CD4-positive, CD25-positive, alpha-beta regulatory T cell (primary cell): ENCODE measurements at regions not wholly inside any gene's neighbourhood (a gene's known extent, or its start where the extent isn't known, plus 50 kb on each side); places are given as distances from the start of the nearest gene placed in this dataset.

Experiments used
- ATAC-seq, 2 donors: fragments of 150-1000 bp; cut with Tn5 transposase; one replicate each; pipeline ENCODE4 v1.10.0; 2021; ENCODE audit warnings: low read depth in 2 of 2, moderate number of reproducible peaks in 2 of 2, moderate library complexity in 1 of 2
- DNase-seq, 3 donors: peaks; one replicate each; pipeline versions ENCODE4 v3.0.0 to v3.0.0-alpha.2; 2012 to 2022; ENCODE audit warnings: mixed read lengths in 1 of 3
- H3K27ac ChIP-seq: one replicate; pipeline ENCODE4 v1.7.0; 2013; ENCODE audit warnings: mild to moderate bottlenecking, low read length; ENCODE audit not compliant: insufficient read depth, poor library complexity, severe bottlenecking
- H3K27me3 ChIP-seq: one replicate; pipeline ENCODE4 v1.7.0; 2013; ENCODE audit warnings: low read length; ENCODE audit not compliant: control insufficient read depth, insufficient read depth
- H3K36me3 ChIP-seq: one replicate; pipeline ENCODE4 v1.7.0; 2013; ENCODE audit warnings: mild to moderate bottlenecking, low read length, moderate library complexity; ENCODE audit not compliant: control insufficient read depth, insufficient read depth
- H3K4me1 ChIP-seq: 2 replicates; pipeline ENCODE4 v1.7.0; 2013; ENCODE audit warnings: mild to moderate bottlenecking, low read length; ENCODE audit not compliant: insufficient read depth, control insufficient read depth, poor library complexity, severe bottlenecking
- H3K4me3 ChIP-seq: one replicate; pipeline ENCODE4 v1.7.0; 2013; ENCODE audit warnings: low read depth, mild to moderate bottlenecking, low read length, moderate library complexity
- H3K9me3 ChIP-seq, 2 experiments: 1 replicate in 1 of 2; 2 replicates in 1 of 2; pipeline ENCODE4 v1.7.0; 2013; ENCODE audit warnings: low read length in 2 of 2, mild to moderate bottlenecking in 1 of 2, moderate library complexity in 1 of 2; ENCODE audit not compliant: control insufficient read depth in 2 of 2
- H3K27ac Mint-ChIP-seq, 3 donors: one replicate each; pipeline ENCODE4 v1.8.0; 2020 to 2022; ENCODE audit warnings: mild to moderate bottlenecking in 3 of 3, mixed read lengths in 3 of 3, moderate library complexity in 2 of 3
- H3K27me3 Mint-ChIP-seq: one replicate; pipeline ENCODE4 v1.8.0; 2022; ENCODE audit warnings: mild to moderate bottlenecking, mixed read lengths
- H3K36me3 Mint-ChIP-seq: one replicate; pipeline ENCODE4 v1.8.0; 2020; ENCODE audit warnings: mixed read lengths
- H3K4me1 Mint-ChIP-seq, 4 donors: one replicate each; pipeline ENCODE4 v1.8.0; 2020 to 2022; ENCODE audit warnings: mixed read lengths in 4 of 4, mild to moderate bottlenecking in 1 of 4
- H3K4me3 Mint-ChIP-seq, 4 donors: one replicate each; pipeline ENCODE4 v1.8.0; 2020 to 2022; ENCODE audit warnings: mild to moderate bottlenecking in 4 of 4, mixed read lengths in 4 of 4, moderate library complexity in 3 of 4
- H3K9me3 Mint-ChIP-seq, 7 donors: one replicate each; pipeline ENCODE4 v1.8.0; 2020 to 2022; ENCODE audit warnings: mixed read lengths in 7 of 7, mild to moderate bottlenecking in 3 of 7, moderate library complexity in 2 of 7

GRCh38 chr22:26825960-26826935 is 168.9 kb downstream of the MIAT start:
- Mint-ChIP-seq H3K27ac (peak overlapping the region in 1 of 3 donors; percentile 8), H3K4me1 (peaks cover 0 to 4% (median 0%) of the 10 kb centered on the region in 4 donors), H3K9me3 (no peaks in the 10 kb centered on the region), H3K4me3 (peak overlapping the region in 1 of 4 donors; percentile 13), H3K36me3 (peaks cover 11% of the 10 kb centered on the region), H3K27me3 (no peaks in the 10 kb centered on the region)
- no peak overlapping the region for H3K4me3 ChIP-seq
- no peak overlapping the region for H3K27ac ChIP-seq
- H3K27me3 ChIP-seq, result no peaks in the 10 kb centered on the region
- DNase-seq (no peak), ATAC-seq (no peak)
- no peaks in the 10 kb centered on the region for H3K9me3 ChIP-seq
- H3K36me3 ChIP-seq, result no peaks in the 10 kb centered on the region
- no peaks in the 10 kb centered on the region for H3K4me1 ChIP-seq

GRCh38 chr22:26827611-26828010 is 170.2 kb downstream of the MIAT start:
- Histone ChIP-seq H3K4me1 (no peaks in the 10 kb centered on the region), H3K27ac (no peak overlapping the region), H3K27me3 (no peaks in the 10 kb centered on the region), H3K4me3 (no peak overlapping the region), H3K9me3 (no peaks in the 10 kb centered on the region), H3K36me3 (no peaks in the 10 kb centered on the region)
- H3K4me3 Mint-ChIP-seq, result no peak overlapping the region
- no peak overlapping the region for H3K27ac Mint-ChIP-seq
- ATAC-seq, result no peak
- no peaks in the 10 kb centered on the region for H3K27me3 Mint-ChIP-seq
- H3K9me3 Mint-ChIP-seq, result no peaks in the 10 kb centered on the region
- H3K4me1 Mint-ChIP-seq, result peaks cover 0 to 4% (median 1%) of the 10 kb centered on the region in 4 donors
- DNase-seq, result no peak
- peaks cover 20% of the 10 kb centered on the region for H3K36me3 Mint-ChIP-seq

- no peaks in the 10 kb centered on the region for H3K9me3 ChIP-seq
- H3K4me3 ChIP-seq, result no peak overlapping the region
- Mint-ChIP-seq H3K27me3 (no peaks in the 10 kb centered on the region), H3K9me3 (no peaks in the 10 kb centered on the region), H3K27ac (peak overlapping the region in 1 of 3 donors; percentile 78), H3K36me3 (peaks cover 24% of the 10 kb centered on the region), H3K4me3 (no peak overlapping the region), H3K4me1 (peaks cover 0 to 4% (median 2%) of the 10 kb centered on the region in 4 donors)
- no peaks in the 10 kb centered on the region for H3K36me3 ChIP-seq
- DNase-seq, result no peak
- H3K27ac ChIP-seq, result no peak overlapping the region
- H3K4me1 ChIP-seq, result no peaks in the 10 kb centered on the region
- no peak for ATAC-seq
- H3K27me3 ChIP-seq, result no peaks in the 10 kb centered on the region
Observed at GRCh38 chr22:26828311-26828710, 170.9 kb downstream of the MIAT start.

- H3K4me3 ChIP-seq, result no peak overlapping the region
- no peaks in the 10 kb centered on the region for H3K36me3 ChIP-seq
- H3K27me3 ChIP-seq, result no peaks in the 10 kb centered on the region
- no peak overlapping the region for H3K27ac ChIP-seq
- H3K4me1 ChIP-seq, result no peaks in the 10 kb centered on the region
- H3K27me3 Mint-ChIP-seq, result no peaks in the 10 kb centered on the region
- no peak for ATAC-seq
- peak overlapping the region in 1 of 3 donors; percentile 9 for H3K27ac Mint-ChIP-seq
- H3K4me3 Mint-ChIP-seq, result no peak overlapping the region
- H3K9me3 ChIP-seq, result no peaks in the 10 kb centered on the region
- H3K9me3 Mint-ChIP-seq, result peaks cover 0 to 3% (median 0%) of the 10 kb centered on the region in 7 donors
- DNase-seq, result no peak
- peaks cover 33% of the 10 kb centered on the region for H3K36me3 Mint-ChIP-seq
- H3K4me1 Mint-ChIP-seq, result peaks cover 0 to 4% (median 2%) of the 10 kb centered on the region in 4 donors
Observed at GRCh38 chr22:26830837-26831236, 173.4 kb downstream of the MIAT start.

GRCh38 chr22:26835023-26835422 is 177.6 kb downstream of the MIAT start:
- H3K27me3 Mint-ChIP-seq, result no peaks in the 10 kb centered on the region

GRCh38 chr22:26835929-26836528 is 178.6 kb downstream of the MIAT start:
- DNase-seq (peak; percentile 11 to 53 (median 23)), ATAC-seq (no peak)
- no peaks in the 10 kb centered on the region for H3K27me3 Mint-ChIP-seq
- Histone ChIP-seq H3K4me3 (no peak overlapping the region), H3K4me1 (no peaks in the 10 kb centered on the region), H3K27me3 (no peaks in the 10 kb centered on the region), H3K36me3 (no peaks in the 10 kb centered on the region), H3K27ac (no peak overlapping the region), H3K9me3 (no peaks in the 10 kb centered on the region)
- H3K4me3 Mint-ChIP-seq, result no peak overlapping the region
- no peak overlapping the region for H3K27ac Mint-ChIP-seq
- H3K9me3 Mint-ChIP-seq, result peaks cover 0 to 3% (median 0%) of the 10 kb centered on the region in 7 donors
- peaks cover 0 to 3% (median 0%) of the 10 kb centered on the region in 4 donors for H3K4me1 Mint-ChIP-seq
- peaks cover 33% of the 10 kb centered on the region for H3K36me3 Mint-ChIP-seq

More at GRCh38 chr22:26835023-26835422, 177.6 kb downstream of the MIAT start:
- no peak for ATAC-seq
- Histone ChIP-seq H3K9me3 (no peaks in the 10 kb centered on the region), H3K4me1 (no peaks in the 10 kb centered on the region), H3K27ac (no peak overlapping the region), H3K36me3 (no peaks in the 10 kb centered on the region), H3K27me3 (no peaks in the 10 kb centered on the region), H3K4me3 (no peak overlapping the region)
- no peak overlapping the region for H3K27ac Mint-ChIP-seq
- peaks cover 0 to 3% (median 0%) of the 10 kb centered on the region in 7 donors for H3K9me3 Mint-ChIP-seq
- peaks cover 29% of the 10 kb centered on the region for H3K36me3 Mint-ChIP-seq
- H3K4me3 Mint-ChIP-seq, result no peak overlapping the region
- H3K4me1 Mint-ChIP-seq, result peaks cover 0 to 3% (median 0%) of the 10 kb centered on the region in 4 donors
- DNase-seq, result no peak

- H3K4me3 ChIP-seq, result no peak overlapping the region
- H3K9me3 Mint-ChIP-seq, result peaks cover 0 to 3% (median 0%) of the 10 kb centered on the region in 7 donors
- H3K27ac ChIP-seq, result no peak overlapping the region
- H3K4me1 ChIP-seq, result no peaks in the 10 kb centered on the region
- H3K4me1 Mint-ChIP-seq, result no peaks in the 10 kb centered on the region
- H3K4me3 Mint-ChIP-seq, result no peak overlapping the region
- ATAC-seq, result no peak
- no peaks in the 10 kb centered on the region for H3K27me3 ChIP-seq
- H3K27me3 Mint-ChIP-seq, result no peaks in the 10 kb centered on the region
- no peak for DNase-seq
- no peaks in the 10 kb centered on the region for H3K9me3 ChIP-seq
- no peaks in the 10 kb centered on the region for H3K36me3 ChIP-seq
- H3K36me3 Mint-ChIP-seq, result peaks cover 23% of the 10 kb centered on the region
- peak overlapping the region in 1 of 3 donors; percentile 36 for H3K27ac Mint-ChIP-seq
Observed at GRCh38 chr22:26837784-26838470, 180.5 kb downstream of the MIAT start.
